GM21737 (cell line): ENCODE measurements at regions not wholly inside any gene's neighbourhood (a gene's known extent, or its start where the extent isn't known, plus 50 kb on each side); places are given as distances from the start of the nearest gene placed in this dataset.

ENCODE experiments used
- ATAC-seq: cut with Tn5 transposase; IDR thresholded peaks from one replicate; pipeline ENCODE4 v1.9.1; 2021; ENCODE audit warnings: mild to moderate bottlenecking, moderate library complexity; ENCODE audit not compliant: unreplicated experiment

GRCh38 chr5:23372177-23372576 is 135.2 kb upstream of the PRDM9 start:
- ATAC-seq: no peak

- no peak for ATAC-seq
Observed at GRCh38 chr5:23368393-23368792, 139.0 kb upstream of the PRDM9 start.

GRCh38 chr5:23367874-23368273 is 139.5 kb upstream of the PRDM9 start:
- ATAC-seq: no peak

- no peak for ATAC-seq
Observed at GRCh38 chr5:23353286-23353685, 154.1 kb upstream of the PRDM9 start.

GRCh38 chr5:23352446-23352845 is 155.0 kb upstream of the PRDM9 start:
- no peak for ATAC-seq

GRCh38 chr5:23343121-23343520 is 164.3 kb upstream of the PRDM9 start:
- ATAC-seq: no peak

- ATAC-seq: no peak
Observed at GRCh38 chr5:23332650-23333251, 174.7 kb upstream of the PRDM9 start.

GRCh38 chr5:23330726-23331125 is 176.7 kb upstream of the PRDM9 start:
- no peak for ATAC-seq

- no peak for ATAC-seq
Observed at GRCh38 chr5:23319901-23320300, 187.5 kb upstream of the PRDM9 start.

GRCh38 chr5:23318960-23319359 is 188.4 kb upstream of the PRDM9 start:
- ATAC-seq: no peak

- no peak for ATAC-seq
Observed at GRCh38 chr5:23318166-23318565, 189.2 kb upstream of the PRDM9 start.

GRCh38 chr5:23316060-23316591 is 191.3 kb upstream of the PRDM9 start:
- ATAC-seq: no peak

- no peak for ATAC-seq
Observed at GRCh38 chr5:23314827-23315226, 192.6 kb upstream of the PRDM9 start.

GRCh38 chr5:23305055-23305454 is 202.4 kb upstream of the PRDM9 start:
- ATAC-seq: no peak

GRCh38 chr5:23303836-23304235 is 203.6 kb upstream of the PRDM9 start:
- ATAC-seq: no peak

- ATAC-seq: no peak
Observed at GRCh38 chr5:23303435-23303834, 204.0 kb upstream of the PRDM9 start.

- no peak for ATAC-seq
Observed at GRCh38 chr5:23302438-23302837, 205.0 kb upstream of the PRDM9 start.

- no peak for ATAC-seq
Observed at GRCh38 chr5:23289162-23289561, 218.2 kb upstream of the PRDM9 start.

GRCh38 chr5:23284656-23285055 is 222.8 kb upstream of the PRDM9 start:
- no peak for ATAC-seq

- no peak for ATAC-seq
Observed at GRCh38 chr5:23274171-23274570, 233.2 kb upstream of the PRDM9 start.

- no peak for ATAC-seq
Observed at GRCh38 chr5:23269981-23270380, 237.4 kb upstream of the PRDM9 start.

- ATAC-seq: no peak
Observed at GRCh38 chr5:23268136-23268535, 239.3 kb upstream of the PRDM9 start.

- no peak for ATAC-seq
Observed at GRCh38 chr5:23260621-23261020, 246.8 kb upstream of the PRDM9 start.
